Activated CD4-positive, alpha-beta T cell treated with anti-CD3 and anti-CD28 coated beads, Interleukin-2, amount 10 ng/mL, durations not matched to agents 24 days and 14 days (primary cell): ENCODE measurements at regions not wholly inside any gene's neighbourhood (a gene's known extent, or its start where the extent isn't known, plus 50 kb on each side); places are given as distances from the start of the nearest gene placed in this dataset.

Experiments
- DNase-seq: peaks from one replicate; pipeline ENCODE4 v3.0.0; 2022
- H3K27ac Mint-ChIP-seq: one replicate; pipeline ENCODE4 v1.8.0; 2022; ENCODE audit warnings: mild to moderate bottlenecking, mixed read lengths
- H3K27me3 Mint-ChIP-seq: one replicate; pipeline ENCODE4 v1.8.0; 2022; ENCODE audit warnings: mixed read lengths
- H3K36me3 Mint-ChIP-seq: one replicate; pipeline ENCODE4 v1.8.0; 2022; ENCODE audit warnings: low read depth, mild to moderate bottlenecking, mixed read lengths
- H3K4me1 Mint-ChIP-seq: one replicate; pipeline ENCODE4 v1.8.0; 2021; ENCODE audit warnings: mixed read lengths
- H3K4me3 Mint-ChIP-seq: one replicate; pipeline ENCODE4 v1.8.0; 2022; ENCODE audit warnings: mild to moderate bottlenecking, moderate library complexity, mixed read lengths
- H3K9me3 Mint-ChIP-seq: one replicate; pipeline ENCODE4 v1.8.0; 2021; ENCODE audit warnings: mixed read lengths
- intact Hi-C: fragments of 100-400 bp; cut with micrococcal nuclease; formaldehyde crosslinking; loops from one replicate; pipeline ENCODE4 v1.15.1; 2023

DNA sequence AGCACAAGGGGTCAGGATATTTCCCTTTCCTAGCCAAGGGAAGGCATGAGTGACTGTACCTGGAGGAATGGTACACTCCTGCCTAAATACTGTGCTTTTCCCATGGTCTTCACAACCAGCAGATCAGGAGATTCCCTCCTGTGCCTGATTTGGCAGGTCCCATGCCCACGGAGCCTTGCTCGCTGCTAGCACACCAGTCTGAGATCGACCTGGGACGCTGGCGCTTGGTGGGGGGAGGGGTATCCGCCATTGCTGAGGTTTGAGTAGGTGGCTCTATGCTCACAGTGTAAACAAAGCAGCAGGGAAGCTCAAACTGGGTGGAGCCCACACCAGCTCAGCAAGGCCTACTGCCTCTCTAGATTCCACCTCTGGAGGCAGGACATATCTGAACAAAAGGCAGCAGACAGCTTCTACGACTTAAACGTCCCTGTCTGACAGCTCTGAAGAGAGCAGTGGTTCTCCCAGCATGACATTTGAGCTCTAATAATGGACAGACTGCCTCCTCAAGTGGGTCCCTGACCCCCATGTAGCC is 486.0 kb upstream of the CHRM3 start:
- Mint-ChIP-seq H3K4me3 (no peak overlapping the region), H3K27me3 (no peaks in the 10 kb centered on the region), H3K4me1 (no peaks in the 10 kb centered on the region), H3K27ac (no peak overlapping the region), H3K9me3 (peaks cover 19% of the 10 kb centered on the region), H3K36me3 (no peaks in the 10 kb centered on the region)
- DNase-seq, result no peak
- intact Hi-C loops, result no loop called here

- peaks cover 19% of the 10 kb centered on the region for H3K9me3 Mint-ChIP-seq
- no peaks in the 10 kb centered on the region for H3K4me1 Mint-ChIP-seq
- intact Hi-C loops, result no loop called here
- H3K36me3 Mint-ChIP-seq, result no peaks in the 10 kb centered on the region
- no peak overlapping the region for H3K4me3 Mint-ChIP-seq
- DNase-seq, result no peak
- no peaks in the 10 kb centered on the region for H3K27me3 Mint-ChIP-seq
- H3K27ac Mint-ChIP-seq, result no peak overlapping the region
Observed at GRCh38 chr1:238898856-238899255, 487.5 kb upstream of the CHRM3 start.

DNA sequence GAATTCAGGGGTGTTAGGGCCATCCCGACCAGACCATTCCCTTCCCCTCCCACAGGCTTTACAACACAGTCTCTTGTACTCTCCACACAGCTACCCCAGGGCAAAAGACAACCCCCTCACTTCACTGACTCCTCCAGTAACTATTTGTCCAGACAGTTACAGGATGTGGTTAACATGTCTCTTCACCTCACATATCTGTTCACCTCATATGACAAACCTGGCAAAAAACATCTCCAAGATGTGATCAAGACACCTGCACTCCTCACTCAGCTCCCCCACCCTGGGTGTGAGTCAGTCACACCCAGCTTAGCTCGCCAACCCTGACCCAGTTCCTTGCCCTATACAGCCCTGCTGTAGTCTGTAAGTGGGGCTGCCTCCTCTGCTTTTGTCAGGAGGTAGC is 490.5 kb upstream of the CHRM3 start:
- Mint-ChIP-seq H3K27me3 (no peaks in the 10 kb centered on the region), H3K9me3 (peaks cover 2% of the 10 kb centered on the region), H3K27ac (no peak overlapping the region), H3K36me3 (no peaks in the 10 kb centered on the region), H3K4me3 (no peak overlapping the region), H3K4me1 (no peaks in the 10 kb centered on the region)
- DNase-seq, result no peak
- intact Hi-C loops, result no loop called here

DNA sequence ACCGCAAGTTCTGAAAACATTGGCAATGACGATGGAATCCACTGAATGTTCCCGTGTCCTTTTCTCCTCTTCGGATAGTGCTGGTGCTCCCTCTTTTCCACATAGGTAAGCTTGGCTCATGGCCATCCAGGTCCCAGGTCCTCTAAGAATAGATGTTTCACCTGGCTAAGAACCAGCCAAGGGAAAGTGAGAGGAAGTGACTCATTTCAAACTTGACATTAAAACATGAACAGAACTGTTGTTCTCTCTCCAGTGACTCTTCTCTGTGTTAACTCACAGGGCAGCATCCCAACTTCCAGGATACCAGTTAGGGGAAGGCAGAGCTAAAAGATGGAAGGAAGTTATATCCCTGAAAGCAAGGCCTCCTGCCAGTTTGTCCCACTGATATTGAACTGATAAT is 493.8 kb upstream of the CHRM3 start:
- intact Hi-C loops, result no loop called here
- no peak for DNase-seq
- no peaks in the 10 kb centered on the region for H3K27me3 Mint-ChIP-seq
- no peak overlapping the region for H3K4me3 Mint-ChIP-seq
- H3K27ac Mint-ChIP-seq, result no peak overlapping the region
- no peaks in the 10 kb centered on the region for H3K9me3 Mint-ChIP-seq
- H3K36me3 Mint-ChIP-seq, result no peaks in the 10 kb centered on the region
- H3K4me1 Mint-ChIP-seq, result no peaks in the 10 kb centered on the region

- Mint-ChIP-seq H3K4me3 (no peak overlapping the region), H3K27ac (no peak overlapping the region)
- intact Hi-C loops, result no loop called here
Observed at GRCh38 chr1:238861342-238862066, 524.9 kb upstream of the CHRM3 start.

GRCh38 chr1:238833919-238834318 is 552.4 kb upstream of the CHRM3 start:
- intact Hi-C loops, result no loop called here
- no peak for DNase-seq
- no peak overlapping the region for H3K27ac Mint-ChIP-seq
- peaks cover 3% of the 10 kb centered on the region for H3K9me3 Mint-ChIP-seq
- no peaks in the 10 kb centered on the region for H3K4me1 Mint-ChIP-seq
- no peaks in the 10 kb centered on the region for H3K27me3 Mint-ChIP-seq
- no peaks in the 10 kb centered on the region for H3K36me3 Mint-ChIP-seq
- H3K4me3 Mint-ChIP-seq, result no peak overlapping the region

More at GRCh38 chr1:238861342-238862066, 524.9 kb upstream of the CHRM3 start:
- DNase-seq, result no peak
- Mint-ChIP-seq H3K4me1 (no peaks in the 10 kb centered on the region), H3K9me3 (no peaks in the 10 kb centered on the region), H3K36me3 (no peaks in the 10 kb centered on the region), H3K27me3 (no peaks in the 10 kb centered on the region)

DNA sequence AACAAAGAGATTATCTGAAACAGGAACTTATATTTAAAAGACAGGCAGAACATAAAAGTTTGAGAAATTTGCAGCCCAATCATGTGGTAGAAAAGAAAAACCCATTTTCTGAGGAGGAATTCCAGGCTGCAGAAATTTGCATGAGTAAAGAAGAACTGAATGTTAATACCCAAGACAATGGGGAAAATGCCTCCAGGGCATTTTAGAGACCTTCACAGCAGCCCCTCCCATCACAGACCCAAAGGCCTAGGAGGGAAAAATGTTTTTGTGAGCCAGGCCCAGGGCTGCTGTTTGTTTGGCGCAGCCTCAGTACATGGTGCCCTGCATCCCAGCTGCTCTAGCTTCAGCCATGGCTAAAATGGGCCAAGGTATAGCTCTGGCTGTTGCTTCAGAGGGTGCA is 554.3 kb upstream of the CHRM3 start:
- intact Hi-C loops, result no loop called here
- no peak overlapping the region for H3K27ac Mint-ChIP-seq
- H3K36me3 Mint-ChIP-seq, result no peaks in the 10 kb centered on the region
- no peaks in the 10 kb centered on the region for H3K27me3 Mint-ChIP-seq
- no peak overlapping the region for H3K4me3 Mint-ChIP-seq
- H3K4me1 Mint-ChIP-seq, result no peaks in the 10 kb centered on the region
- no peak for DNase-seq
- peaks cover 3% of the 10 kb centered on the region for H3K9me3 Mint-ChIP-seq

DNA sequence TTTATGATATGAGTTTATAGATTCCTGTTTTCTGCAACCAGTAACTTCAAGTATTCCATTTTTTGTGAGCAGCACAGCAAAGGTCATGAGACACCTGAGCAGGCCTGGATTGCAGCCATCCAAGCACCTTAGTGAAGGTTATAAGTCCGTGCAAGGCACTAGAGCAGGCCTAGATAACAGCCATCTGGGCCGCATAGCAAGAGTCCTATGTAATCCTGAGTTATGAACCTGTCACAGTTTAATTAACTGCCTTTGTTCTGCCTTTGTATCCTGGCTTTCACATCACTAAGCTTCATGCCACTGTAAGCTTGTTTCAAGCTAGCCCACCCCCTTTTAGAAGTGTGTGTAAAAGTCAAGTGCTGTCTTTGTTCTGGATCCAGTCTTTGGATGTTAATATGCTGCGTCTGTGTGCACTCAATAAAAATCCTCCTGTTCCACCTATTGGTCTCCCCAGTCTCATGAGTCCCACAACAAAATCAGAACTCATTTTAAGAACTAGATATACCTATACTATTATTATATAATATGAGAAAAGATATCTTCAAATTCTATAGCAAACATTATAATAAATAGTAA is 556.2 kb upstream of the CHRM3 start:
- intact Hi-C loops, result no loop called here
- H3K4me1 Mint-ChIP-seq, result no peaks in the 10 kb centered on the region
- H3K9me3 Mint-ChIP-seq, result peaks cover 3% of the 10 kb centered on the region
- H3K4me3 Mint-ChIP-seq, result no peak overlapping the region
- H3K27ac Mint-ChIP-seq, result no peak overlapping the region
- H3K36me3 Mint-ChIP-seq, result no peaks in the 10 kb centered on the region
- H3K27me3 Mint-ChIP-seq, result no peaks in the 10 kb centered on the region
- DNase-seq, result no peak

DNA sequence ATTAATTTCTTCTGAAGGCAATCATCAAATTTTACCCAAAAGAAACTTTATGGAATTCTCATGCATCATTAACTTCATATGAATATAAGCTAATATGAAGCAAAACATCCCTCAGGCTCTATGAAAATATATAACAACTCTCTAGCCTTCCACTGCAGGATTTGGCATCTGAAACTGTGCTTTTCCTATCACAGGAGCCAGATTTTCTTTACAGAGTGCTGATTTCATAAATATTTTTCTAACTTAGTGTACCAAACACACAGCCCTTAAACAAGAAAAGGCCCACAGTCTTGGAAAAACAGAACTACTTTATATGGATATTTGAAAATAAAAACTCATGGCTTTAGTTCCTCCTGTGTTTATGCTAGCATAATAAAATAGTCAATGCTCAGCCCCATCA is 559.5 kb upstream of the CHRM3 start:
- H3K4me3 Mint-ChIP-seq, result no peak overlapping the region
- H3K4me1 Mint-ChIP-seq, result no peaks in the 10 kb centered on the region
- no peaks in the 10 kb centered on the region for H3K27me3 Mint-ChIP-seq
- no peaks in the 10 kb centered on the region for H3K36me3 Mint-ChIP-seq
- no peak overlapping the region for H3K27ac Mint-ChIP-seq
- H3K9me3 Mint-ChIP-seq, result peaks cover 2% of the 10 kb centered on the region
- intact Hi-C loops, result no loop called here
- no peak for DNase-seq

DNA sequence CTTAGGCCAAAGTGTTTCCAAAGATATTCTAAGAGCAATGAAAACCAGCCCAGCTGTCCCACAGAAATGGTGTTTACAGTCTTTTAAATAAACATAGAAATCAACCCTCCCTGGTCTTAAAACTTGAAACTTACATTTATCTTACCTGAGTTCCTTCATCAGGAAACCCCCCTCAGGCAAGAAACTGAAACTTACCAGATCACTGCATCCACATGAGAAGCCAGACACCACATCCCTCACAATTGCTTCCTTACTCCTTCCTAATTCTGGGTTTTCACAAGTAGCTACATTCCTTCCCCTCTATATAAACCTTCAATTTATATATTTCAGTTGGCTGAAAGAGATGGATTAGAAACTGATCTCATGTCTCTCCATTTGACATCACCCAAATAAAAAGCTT is 563.0 kb upstream of the CHRM3 start:
- H3K4me3 Mint-ChIP-seq, result no peak overlapping the region
- no peaks in the 10 kb centered on the region for H3K27me3 Mint-ChIP-seq
- intact Hi-C loops, result no loop called here
- H3K27ac Mint-ChIP-seq, result no peak overlapping the region
- no peaks in the 10 kb centered on the region for H3K36me3 Mint-ChIP-seq
- H3K9me3 Mint-ChIP-seq, result no peaks in the 10 kb centered on the region
- no peaks in the 10 kb centered on the region for H3K4me1 Mint-ChIP-seq
- DNase-seq, result no peak

- no peaks in the 10 kb centered on the region for H3K27me3 Mint-ChIP-seq
- H3K9me3 Mint-ChIP-seq, result peaks cover 5% of the 10 kb centered on the region
- intact Hi-C loops, result no loop called here
- H3K4me1 Mint-ChIP-seq, result no peaks in the 10 kb centered on the region
- no peak overlapping the region for H3K4me3 Mint-ChIP-seq
- no peak for DNase-seq
- no peaks in the 10 kb centered on the region for H3K36me3 Mint-ChIP-seq
- H3K27ac Mint-ChIP-seq, result no peak overlapping the region
Observed at GRCh38 chr1:238811211-238811879, 575.0 kb upstream of the CHRM3 start.

- H3K9me3 Mint-ChIP-seq, result peaks cover 7% of the 10 kb centered on the region
- no peaks in the 10 kb centered on the region for H3K36me3 Mint-ChIP-seq
- no peak for DNase-seq
- H3K27me3 Mint-ChIP-seq, result no peaks in the 10 kb centered on the region
- no peak overlapping the region for H3K27ac Mint-ChIP-seq
- no peaks in the 10 kb centered on the region for H3K4me1 Mint-ChIP-seq
- no peak overlapping the region for H3K4me3 Mint-ChIP-seq
- intact Hi-C loops, result no loop called here
Observed at GRCh38 chr1:238790882-238791281, 595.5 kb upstream of the CHRM3 start.

DNA sequence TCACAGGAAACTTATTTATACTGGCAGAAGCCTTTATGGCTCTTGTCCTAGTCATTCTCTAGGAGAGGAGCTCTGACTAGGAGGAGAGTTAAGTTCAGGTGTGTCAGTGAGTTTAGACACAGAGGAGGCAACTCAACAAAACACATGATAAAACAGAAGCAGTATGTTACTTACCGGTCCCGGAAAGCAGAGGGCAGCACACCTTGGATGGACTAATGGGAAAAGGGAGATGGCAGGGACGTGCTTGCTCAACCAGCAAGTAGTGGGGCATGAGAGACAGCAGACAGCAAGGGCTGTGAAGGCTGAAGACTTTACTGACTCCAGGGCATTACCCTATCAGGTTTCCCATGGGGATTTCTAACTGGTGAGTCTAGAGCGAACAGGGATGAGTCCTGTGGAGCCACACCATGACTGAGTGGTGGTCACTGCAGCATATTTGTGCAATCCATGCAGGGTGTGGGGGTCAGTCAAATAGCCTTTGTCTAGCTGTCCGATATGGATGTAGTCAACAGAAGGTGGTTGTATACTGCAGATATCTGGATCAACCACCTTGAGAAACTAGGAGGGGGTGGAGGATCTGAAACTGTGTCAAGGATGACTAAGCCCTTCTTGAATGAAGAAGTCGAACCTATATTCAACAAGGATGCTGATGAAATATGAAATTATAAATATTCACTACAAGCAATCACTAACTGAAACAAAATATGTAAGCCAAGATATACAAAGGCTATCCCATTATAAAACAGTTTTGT is 596.3 kb upstream of the CHRM3 start:
- Mint-ChIP-seq H3K36me3 (no peaks in the 10 kb centered on the region), H3K4me1 (no peaks in the 10 kb centered on the region), H3K4me3 (no peak overlapping the region), H3K27ac (no peak overlapping the region), H3K9me3 (peaks cover 7% of the 10 kb centered on the region), H3K27me3 (no peaks in the 10 kb centered on the region)
- intact Hi-C loops, result no loop called here
- DNase-seq, result no peak

DNA sequence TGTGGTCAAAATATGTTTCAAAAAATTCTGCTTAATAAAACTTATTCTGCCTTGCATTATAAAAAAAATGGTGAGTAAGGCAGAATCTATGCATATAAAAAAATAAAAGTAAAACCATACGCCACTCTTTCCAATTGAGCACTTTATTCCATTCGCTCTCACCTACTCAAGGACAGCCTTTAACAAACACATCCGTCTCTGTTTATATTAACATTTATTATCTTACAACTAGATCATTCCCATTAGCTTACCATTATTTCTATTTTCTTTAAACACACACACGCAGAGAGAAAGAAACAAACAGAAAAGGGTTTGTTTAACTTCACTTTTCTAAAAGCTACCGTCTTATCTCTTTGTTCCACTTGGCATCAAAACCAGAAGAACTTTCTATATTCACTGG is 598.9 kb upstream of the CHRM3 start:
- Mint-ChIP-seq H3K9me3 (no peaks in the 10 kb centered on the region), H3K4me1 (no peaks in the 10 kb centered on the region), H3K4me3 (no peak overlapping the region), H3K27me3 (no peaks in the 10 kb centered on the region), H3K36me3 (no peaks in the 10 kb centered on the region), H3K27ac (no peak overlapping the region)
- intact Hi-C loops, result no loop called here
- no peak for DNase-seq
